ENCODE measurements at regions not wholly inside any gene's neighbourhood (a gene's known extent, or its start where the extent isn't known, plus 50 kb on each side); places are given as distances from the start of the nearest gene placed in this dataset.

- ChIA-PET CTCF (no interaction called here), POLR2A (ENCODE audit: low non-redundant PET) (no interaction called here)
- Histone ChIP-seq H3K27me3 (replicated peaks; ENCODE audit: insufficient read depth, low read depth, low read length, poor library complexity) (no peaks in the 10 kb centered on the region), H3K36me3 (ENCODE audit: insufficient read depth, low read length, poor library complexity, severe bottlenecking) (no peaks in the 10 kb centered on the region), H3K4me3 (ENCODE audit: low read depth, low read length, poor library complexity, severe bottlenecking) (no peak overlapping the region), H3K9me3 (ENCODE audit: low read depth, low read length, poor library complexity, severe bottlenecking) (no peaks in the 10 kb centered on the region), H3K4me1 (ENCODE audit: insufficient read depth, low read length, poor library complexity, severe bottlenecking) (no peaks in the 10 kb centered on the region), H3K27ac (ENCODE audit: low read depth, low read length, poor library complexity, severe bottlenecking) (no peak overlapping the region)
- no peak for DNase-seq (ENCODE audit: low spot score)
- TF ChIP-seq, protein P1, sequence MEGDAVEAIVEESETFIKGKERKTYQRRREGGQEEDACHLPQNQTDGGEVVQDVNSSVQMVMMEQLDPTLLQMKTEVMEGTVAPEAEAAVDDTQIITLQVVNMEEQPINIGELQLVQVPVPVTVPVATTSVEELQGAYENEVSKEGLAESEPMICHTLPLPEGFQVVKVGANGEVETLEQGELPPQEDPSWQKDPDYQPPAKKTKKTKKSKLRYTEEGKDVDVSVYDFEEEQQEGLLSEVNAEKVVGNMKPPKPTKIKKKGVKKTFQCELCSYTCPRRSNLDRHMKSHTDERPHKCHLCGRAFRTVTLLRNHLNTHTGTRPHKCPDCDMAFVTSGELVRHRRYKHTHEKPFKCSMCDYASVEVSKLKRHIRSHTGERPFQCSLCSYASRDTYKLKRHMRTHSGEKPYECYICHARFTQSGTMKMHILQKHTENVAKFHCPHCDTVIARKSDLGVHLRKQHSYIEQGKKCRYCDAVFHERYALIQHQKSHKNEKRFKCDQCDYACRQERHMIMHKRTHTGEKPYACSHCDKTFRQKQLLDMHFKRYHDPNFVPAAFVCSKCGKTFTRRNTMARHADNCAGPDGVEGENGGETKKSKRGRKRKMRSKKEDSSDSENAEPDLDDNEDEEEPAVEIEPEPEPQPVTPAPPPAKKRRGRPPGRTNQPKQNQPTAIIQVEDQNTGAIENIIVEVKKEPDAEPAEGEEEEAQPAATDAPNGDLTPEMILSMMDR (conservative IDR thresholded peaks at IDR 0.05; ENCODE audit: low read depth, low read length), result no peak
- no peak for TF ChIP-seq EZH2 (IDR thresholded peaks at IDR 0.05; ENCODE audit: borderline replicate concordance, low read depth, low read length, poor library complexity, severe bottlenecking)
- no TSS peak for BruUV-seq (replicated peaks)
- intact Hi-C loops (cut with micrococcal nuclease; ENCODE audit: unreplicated experiment), result no loop called here
These were observed 229.6 kb downstream of the ZEB2 start for GRCh38 chr2:144290276-144290675.

DNA sequence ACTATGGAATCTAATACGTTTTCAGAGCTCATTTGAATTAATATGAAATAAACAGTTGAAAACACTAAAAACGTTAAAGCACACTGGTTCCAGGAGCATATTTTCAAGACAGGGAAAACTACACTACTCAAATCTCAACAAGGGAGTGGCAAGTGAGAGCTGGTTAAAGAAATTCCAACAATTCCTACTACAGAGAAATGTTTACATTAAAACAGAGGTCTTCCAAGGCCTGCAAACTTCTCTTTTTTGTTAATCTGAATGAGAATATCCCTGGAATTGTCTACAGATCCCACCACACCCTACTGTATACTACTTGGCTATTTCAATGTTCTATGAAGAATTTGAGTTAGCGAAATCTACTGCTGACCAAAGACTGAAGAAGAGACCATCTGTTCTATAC, 231.5 kb downstream of the ZEB2 start:
- Histone ChIP-seq H3K4me3 (ENCODE audit: low read depth, low read length, poor library complexity, severe bottlenecking) (no peak overlapping the region), H3K9me3 (ENCODE audit: low read depth, low read length, poor library complexity, severe bottlenecking) (no peaks in the 10 kb centered on the region), H3K4me1 (ENCODE audit: insufficient read depth, low read length, poor library complexity, severe bottlenecking) (no peaks in the 10 kb centered on the region), H3K36me3 (ENCODE audit: insufficient read depth, low read length, poor library complexity, severe bottlenecking) (no peaks in the 10 kb centered on the region), H3K27ac (ENCODE audit: low read depth, low read length, poor library complexity, severe bottlenecking) (no peak overlapping the region), H3K27me3 (replicated peaks; ENCODE audit: insufficient read depth, low read depth, low read length, poor library complexity) (no peaks in the 10 kb centered on the region)
- intact Hi-C loops (cut with micrococcal nuclease; ENCODE audit: unreplicated experiment), result loop anchor here (2.0 kb wide), 1 partner anchor 20 kb away; no protein-coding TSS in a partner anchor
- TF ChIP-seq EZH2 (IDR thresholded peaks at IDR 0.05; ENCODE audit: borderline replicate concordance, low read depth, low read length, poor library complexity, severe bottlenecking), result no peak
- TF ChIP-seq, protein P1 (conservative IDR thresholded peaks at IDR 0.05; ENCODE audit: low read depth, low read length), result no peak
- POLR2A ChIA-PET (ENCODE audit: low non-redundant PET), result no interaction called here
- CTCF ChIA-PET, result no interaction called here
- no peak for DNase-seq (ENCODE audit: low spot score)
- BruUV-seq (replicated peaks), result no TSS peak

DNA sequence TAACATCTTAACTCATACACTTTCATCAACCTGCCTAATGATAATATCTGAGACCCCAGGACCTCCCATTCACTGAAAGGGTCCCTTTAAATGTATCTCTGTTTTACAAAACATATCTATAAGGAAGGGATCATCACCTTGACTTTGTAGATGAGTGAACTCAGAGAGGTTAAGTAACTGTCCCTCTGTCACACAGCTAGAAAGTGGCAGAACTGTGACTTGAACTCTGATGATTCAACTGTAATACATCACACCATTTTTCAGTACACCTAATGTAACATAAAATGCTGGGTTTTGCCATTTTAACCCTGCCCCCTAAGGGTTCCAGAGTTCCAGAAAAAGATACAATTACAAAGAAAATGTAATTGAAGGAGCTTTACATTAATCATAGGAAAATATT, 234.6 kb downstream of the ZEB2 start:
- no peaks in the 10 kb centered on the region for H3K27me3 ChIP-seq (replicated peaks; ENCODE audit: insufficient read depth, low read depth, low read length, poor library complexity)
- H3K9me3 ChIP-seq (ENCODE audit: low read depth, low read length, poor library complexity, severe bottlenecking), result no peaks in the 10 kb centered on the region
- BruUV-seq (replicated peaks), result no TSS peak
- no peak overlapping the region for H3K4me3 ChIP-seq (ENCODE audit: low read depth, low read length, poor library complexity, severe bottlenecking)
- no peak for DNase-seq (ENCODE audit: low spot score)
- H3K36me3 ChIP-seq (ENCODE audit: insufficient read depth, low read length, poor library complexity, severe bottlenecking), result no peaks in the 10 kb centered on the region
- intact Hi-C loops (cut with micrococcal nuclease; ENCODE audit: unreplicated experiment), result no loop called here
- POLR2A ChIA-PET (ENCODE audit: low non-redundant PET), result no interaction called here
- no peaks in the 10 kb centered on the region for H3K4me1 ChIP-seq (ENCODE audit: insufficient read depth, low read length, poor library complexity, severe bottlenecking)
- H3K27ac ChIP-seq (ENCODE audit: low read depth, low read length, poor library complexity, severe bottlenecking), result no peak overlapping the region
- CTCF ChIA-PET, result no interaction called here
- TF ChIP-seq, protein P1 (conservative IDR thresholded peaks at IDR 0.05; ENCODE audit: low read depth, low read length), result no peak
- no peak for TF ChIP-seq EZH2 (IDR thresholded peaks at IDR 0.05; ENCODE audit: borderline replicate concordance, low read depth, low read length, poor library complexity, severe bottlenecking)
